ENCODE measurements at regions not wholly inside any gene's neighbourhood (a gene's known extent, or its start where the extent isn't known, plus 50 kb on each side); places are given as distances from the start of the nearest gene placed in this dataset.

DNA sequence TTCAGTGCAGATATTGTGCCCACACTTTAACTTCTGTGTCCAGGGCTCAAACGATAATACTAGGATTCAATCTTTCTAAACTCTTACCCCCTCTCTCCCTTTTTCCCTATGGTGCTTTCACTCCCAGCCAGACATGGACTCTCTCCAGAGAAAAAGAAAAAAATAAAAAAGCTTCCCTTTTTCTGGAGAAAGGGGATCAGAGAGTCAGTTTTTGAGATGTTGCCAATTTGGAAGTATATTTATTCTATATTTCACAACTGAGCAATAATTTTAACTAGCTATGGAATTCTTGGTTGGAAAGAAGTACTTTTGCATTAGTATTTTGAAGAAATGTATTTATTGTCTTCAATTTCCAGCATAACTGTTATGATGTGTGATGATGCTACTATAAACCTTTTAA is 72.2 kb upstream of the ZFP64 start:
- no peak for DNase-seq (ENCODE audit: low read depth in 3 of 3)

DNA sequence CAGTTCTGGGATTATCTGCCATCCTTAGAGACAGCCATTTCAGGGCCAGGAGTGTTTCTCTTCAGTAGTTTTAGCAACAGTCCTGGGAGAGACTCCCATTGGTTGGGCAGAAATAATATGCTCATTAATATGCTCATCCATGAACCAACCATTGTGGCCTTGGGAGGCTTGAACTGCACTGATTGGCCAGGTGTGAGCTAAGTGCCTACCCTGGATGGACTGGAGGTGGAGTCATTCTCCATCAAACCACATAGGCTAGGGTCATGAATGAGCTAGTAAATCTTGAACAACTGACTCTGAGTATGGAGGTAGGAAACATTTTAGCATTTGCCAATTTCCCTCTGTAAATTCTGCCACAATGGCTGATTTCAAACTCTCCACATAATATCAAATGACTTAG is 70.2 kb upstream of the ZFP64 start:
- DNase-seq (ENCODE audit: low read depth in 3 of 3), result no peak

DNA sequence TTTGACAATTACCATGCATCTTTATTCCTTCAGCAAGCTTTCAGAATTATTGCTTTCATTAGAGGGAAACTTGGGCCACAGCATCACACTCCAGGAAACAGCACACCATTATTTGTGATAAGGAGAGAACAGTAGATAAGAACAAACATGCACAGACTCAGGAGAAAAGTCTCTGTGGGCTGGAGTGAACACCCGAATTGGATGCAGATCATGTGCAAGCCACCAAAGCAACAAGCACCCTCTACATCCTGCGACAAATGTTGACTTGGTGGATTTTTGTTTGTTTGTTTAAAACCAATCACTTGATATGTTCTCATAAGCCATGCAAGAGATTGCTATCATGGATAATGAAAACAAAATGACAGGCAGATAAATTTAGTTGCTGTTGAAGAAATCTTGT is 67.7 kb upstream of the ZFP64 start:
- no peak for DNase-seq (ENCODE audit: low read depth in 3 of 3)

DNA sequence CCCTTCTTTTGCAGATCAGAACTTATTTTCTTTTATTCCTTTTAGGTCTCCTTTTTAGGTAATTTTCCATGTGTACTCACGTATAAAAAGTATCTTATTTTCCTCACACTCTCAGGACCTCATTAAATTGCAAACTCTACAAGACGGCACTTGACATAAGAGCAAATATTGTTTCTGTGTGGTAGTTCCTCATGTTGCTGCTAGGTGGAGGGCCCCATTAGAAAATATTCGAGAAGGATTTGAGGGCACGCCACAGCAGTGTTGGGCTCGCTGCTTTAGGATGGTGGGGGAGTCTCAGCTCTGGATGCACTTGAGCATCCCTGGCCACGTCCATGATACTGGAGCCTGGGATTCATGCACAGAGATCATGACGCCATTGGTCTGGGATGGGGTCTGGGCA is 64.9 kb upstream of the ZFP64 start:
- DNase-seq (ENCODE audit: low read depth in 3 of 3), result no peak

DNA sequence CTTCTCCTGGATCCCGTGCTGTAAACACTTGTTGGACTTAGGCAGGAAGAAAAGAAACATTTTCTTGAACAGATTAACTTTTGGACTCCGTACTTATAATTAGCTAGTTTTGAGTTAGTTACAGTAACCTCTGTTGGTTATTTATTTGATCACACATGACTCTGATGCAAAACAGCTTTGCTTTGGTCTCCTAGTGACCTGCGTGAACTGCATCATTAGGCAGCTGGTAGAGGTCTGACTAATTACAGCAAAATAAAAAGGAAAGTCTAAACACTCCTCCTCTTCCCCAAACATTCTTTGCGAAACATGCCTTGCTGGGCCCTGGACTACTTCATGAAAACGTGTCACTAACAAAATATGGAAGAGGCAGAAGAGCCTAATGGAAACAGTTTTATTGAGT is 61.1 kb upstream of the ZFP64 start:
- no peak for DNase-seq (ENCODE audit: low read depth in 3 of 3)

DNA sequence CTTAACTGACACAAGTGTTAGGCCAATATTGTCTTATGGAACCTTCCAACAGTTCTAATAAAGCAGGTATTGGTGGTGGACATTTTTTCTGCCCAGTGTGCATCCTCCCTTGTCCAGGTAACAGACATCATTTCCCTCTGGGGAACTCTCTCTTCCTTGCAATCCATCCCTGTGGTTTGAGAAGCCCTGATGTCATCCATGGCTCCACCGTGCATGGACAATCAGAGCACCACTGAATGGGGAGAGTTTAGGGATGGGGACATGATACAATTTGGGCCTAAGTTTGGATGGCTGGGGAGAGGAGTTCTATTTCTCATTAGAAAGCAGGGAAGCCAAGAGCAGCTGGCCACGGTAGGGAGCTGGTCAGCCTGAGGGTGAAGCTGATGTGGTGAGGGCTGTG is 60.2 kb upstream of the ZFP64 start:
- DNase-seq (ENCODE audit: low read depth in 3 of 3), result no peak

DNA sequence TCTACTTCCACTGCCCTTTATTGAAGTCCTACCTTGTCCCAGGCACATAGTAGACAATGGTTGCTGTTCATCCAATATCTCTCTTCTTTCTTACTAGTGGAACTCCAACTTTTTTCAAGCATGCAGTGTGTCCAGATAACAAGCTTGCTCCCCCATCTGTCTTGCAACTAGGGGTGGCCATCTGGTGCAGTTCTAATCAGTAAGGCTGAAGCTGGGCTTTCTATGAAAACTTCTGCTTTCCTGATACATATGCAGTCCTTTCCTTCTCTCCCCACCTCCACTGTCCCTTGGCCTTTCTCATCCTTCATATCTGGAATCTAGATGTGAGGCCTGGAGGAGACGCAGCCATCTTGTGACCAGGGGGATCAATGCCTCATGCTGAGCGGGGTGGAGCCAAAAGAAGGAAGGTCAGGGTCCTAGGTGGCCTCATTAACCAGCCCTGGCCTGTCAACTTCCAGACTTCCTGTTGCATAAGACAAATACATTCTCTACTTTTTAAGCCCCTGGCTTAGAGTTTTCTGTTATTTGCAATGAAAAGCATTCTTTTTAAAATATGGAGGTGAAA is 59.6 kb upstream of the ZFP64 start:
- DNase-seq (ENCODE audit: low read depth in 3 of 3), result no peak

DNA sequence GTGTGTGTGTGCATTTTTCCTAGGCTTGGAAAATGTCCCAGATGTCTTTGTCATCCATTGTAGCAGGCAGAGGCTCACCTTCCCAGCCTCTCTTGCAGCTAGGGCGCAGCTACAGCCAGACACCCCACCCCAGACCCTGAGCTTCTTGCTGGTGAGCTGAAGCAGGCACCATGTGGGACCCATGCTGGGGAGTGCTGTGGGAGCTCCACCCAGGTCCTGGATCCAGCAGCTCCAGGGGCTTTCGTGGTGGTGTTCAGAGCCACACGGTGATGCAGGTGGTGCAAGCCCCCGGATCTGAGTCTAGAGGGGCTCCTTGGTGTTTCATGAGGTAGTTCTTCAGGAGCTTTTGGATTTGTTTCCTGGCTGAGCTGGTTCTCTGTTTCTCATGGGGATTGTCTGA is 56.0 kb upstream of the ZFP64 start:
- DNase-seq (ENCODE audit: low read depth in 3 of 3), result no peak

DNA sequence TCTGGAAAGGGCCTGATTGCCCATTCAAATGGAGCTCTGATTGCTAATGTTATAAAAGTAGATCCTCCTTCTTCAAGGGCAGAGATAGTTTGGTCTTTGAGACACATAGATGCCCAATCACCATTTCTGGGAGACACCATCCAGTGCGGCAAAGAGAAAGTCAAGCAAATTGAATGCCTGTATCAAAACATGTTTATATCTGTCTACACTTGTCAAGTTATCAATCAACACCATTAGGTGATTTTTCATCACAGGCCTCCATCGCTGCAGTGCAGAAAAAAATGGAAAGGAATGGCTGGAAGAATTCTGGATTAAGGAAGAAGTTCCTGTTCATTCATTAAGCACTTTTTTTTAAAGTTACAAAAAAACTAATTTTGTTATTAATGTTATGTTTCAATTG is 54.8 kb upstream of the ZFP64 start:
- DNase-seq (ENCODE audit: low read depth in 3 of 3), result no peak

DNA sequence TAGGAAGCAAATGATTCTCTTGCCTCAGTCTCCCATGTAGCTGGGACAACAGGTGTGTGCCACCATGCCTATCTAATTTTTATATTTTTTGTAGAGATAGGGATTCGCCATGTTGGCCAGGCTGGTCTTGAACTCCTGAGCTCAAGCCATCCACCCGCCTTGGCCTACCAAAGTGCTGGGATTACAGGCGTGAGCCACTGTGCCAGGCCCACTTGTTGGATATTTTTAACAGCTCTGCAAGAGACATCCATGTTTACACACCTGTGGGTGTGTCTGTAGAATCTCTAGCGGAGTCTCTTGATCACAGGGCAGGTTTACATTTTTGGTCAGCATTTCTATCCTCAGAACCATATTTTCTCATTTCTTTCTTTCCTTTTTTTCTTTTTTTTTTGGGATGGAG is 53.1 kb upstream of the ZFP64 start:
- no peak for DNase-seq (ENCODE audit: low read depth in 3 of 3)

DNA sequence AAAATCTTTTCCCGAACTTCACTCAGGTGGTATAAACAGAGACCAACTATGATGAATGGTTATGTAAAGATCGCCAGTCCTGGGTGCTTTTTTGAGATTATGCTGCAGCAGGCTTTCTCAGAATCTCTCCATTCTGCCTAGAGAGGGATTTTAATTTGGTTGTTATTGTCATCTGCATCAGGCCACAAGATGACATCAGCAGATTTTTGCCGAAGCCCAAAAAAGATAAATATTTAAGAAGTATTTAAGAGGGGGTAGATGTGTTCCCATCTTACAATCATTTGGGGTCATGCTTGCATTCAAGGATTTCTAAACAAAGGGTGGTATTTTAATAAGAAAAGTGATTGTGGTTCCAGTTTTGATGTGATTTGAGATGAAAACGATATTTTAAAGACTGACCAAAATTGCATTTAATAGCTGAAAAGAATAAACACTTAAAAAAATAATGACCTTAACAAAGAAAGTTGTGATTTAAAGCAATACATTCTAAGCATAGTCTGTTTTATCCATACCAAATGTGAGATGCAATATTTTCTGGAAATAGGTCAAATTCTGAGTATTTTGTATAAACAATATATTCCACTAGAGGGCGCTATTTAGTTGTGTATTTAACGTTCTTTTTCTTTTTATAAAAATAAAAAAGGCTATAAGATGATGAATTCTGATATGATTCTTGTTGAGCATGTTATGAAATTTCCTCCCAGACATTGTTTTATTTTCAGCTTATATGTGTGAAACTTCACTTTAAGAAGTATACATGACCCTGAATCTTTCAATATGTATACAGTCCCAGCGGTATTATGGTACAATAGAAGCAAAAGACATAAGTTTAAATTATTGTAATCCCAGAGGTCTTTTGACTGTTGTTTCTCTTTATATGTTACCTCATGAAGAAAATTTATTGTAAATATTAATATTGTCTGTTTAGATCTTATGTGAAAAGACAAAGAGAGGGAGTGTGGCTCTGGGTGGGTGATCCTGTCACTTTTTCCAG is 51.0 kb upstream of the ZFP64 start:
- DNase-seq (ENCODE audit: low read depth in 3 of 3), result no peak

Data from stimulated activated CD4-positive, alpha-beta T cell treated with anti-CD3 and anti-CD28 coated beads, TNF-alpha, amount 100 ng/mL, for 4 hours (primary cell).